H9 (cell line): ENCODE measurements at regions not wholly inside any gene's neighbourhood (a gene's known extent, or its start where the extent isn't known, plus 50 kb on each side); places are given as distances from the start of the nearest gene placed in this dataset.

Experiments used
- DNase-seq: peaks from one replicate; pipeline ENCODE4 v3.0.0-alpha.2; 2017
- H2AFZ ChIP-seq: one replicate; pipeline ENCODE4 v1.6.1; 2013; ENCODE audit warnings: mild to moderate bottlenecking, low read length, control low read depth, moderate library complexity
- H2AK5ac ChIP-seq: 2 replicates; pipeline ENCODE4 v1.6.1; 2013; ENCODE audit warnings: low read length, control low read depth, mixed read lengths; ENCODE audit not compliant: insufficient read length
- H2BK120ac ChIP-seq: one replicate; pipeline ENCODE4 v1.6.1; 2013; ENCODE audit warnings: low read depth, mild to moderate bottlenecking, low read length, control low read depth, inconsistent platforms; ENCODE audit not compliant: poor library complexity, severe bottlenecking
- H2BK12ac ChIP-seq: 2 replicates; pipeline ENCODE4 v1.6.1; 2013; ENCODE audit warnings: low read length, control low read depth, mixed read lengths, low read depth; ENCODE audit not compliant: insufficient read length
- H2BK15ac ChIP-seq: 2 replicates; pipeline ENCODE4 v1.6.1; 2013; ENCODE audit warnings: low read depth, low read length, control low read depth
- H2BK20ac ChIP-seq: one replicate; pipeline ENCODE4 v1.6.1; 2013; ENCODE audit warnings: low read depth, mild to moderate bottlenecking, low read length, control low read depth, inconsistent platforms; ENCODE audit not compliant: poor library complexity, severe bottlenecking
- H2BK5ac ChIP-seq: 2 replicates; pipeline ENCODE4 v1.6.1; 2013; ENCODE audit warnings: low read length, control low read depth, mixed read lengths; ENCODE audit not compliant: insufficient read length
- H3K14ac ChIP-seq: 2 replicates; pipeline ENCODE4 v1.6.1; 2013; ENCODE audit warnings: low read length, control low read depth; ENCODE audit not compliant: insufficient read depth
- H3K18ac ChIP-seq: 2 replicates; pipeline ENCODE4 v1.6.1; 2013; ENCODE audit warnings: low read depth, mild to moderate bottlenecking, mixed read lengths, low read length, control low read depth; ENCODE audit not compliant: insufficient read length
- H3K23ac ChIP-seq: 2 replicates; pipeline ENCODE4 v1.6.1; 2013; ENCODE audit warnings: low read length, control low read depth, mixed read lengths, low read depth; ENCODE audit not compliant: insufficient read length
- H3K23me2 ChIP-seq: 2 replicates; pipeline ENCODE4 v1.6.1; 2013; ENCODE audit warnings: low read depth, mild to moderate bottlenecking, mixed read lengths, low read length, control low read depth; ENCODE audit not compliant: insufficient read length, poor library complexity, severe bottlenecking
- H3K27ac ChIP-seq: 2 replicates; pipeline ENCODE4 v1.5.1; 2013; ENCODE audit warnings: low read length, control low read depth, mixed read lengths, low read depth; ENCODE audit not compliant: insufficient read length
- H3K27me3 ChIP-seq: 2 replicates; pipeline ENCODE4 v1.6.1; 2013; ENCODE audit warnings: low read length, control low read depth, inconsistent platforms; ENCODE audit not compliant: insufficient read depth
- H3K4ac ChIP-seq: 2 replicates; pipeline ENCODE4 v1.6.1; 2013; ENCODE audit warnings: low read depth, mild to moderate bottlenecking, control low read depth, inconsistent platforms, low read length, moderate library complexity
- H3K4me1 ChIP-seq: 2 replicates; pipeline ENCODE4 v1.6.1; 2013; ENCODE audit warnings: low read length, control low read depth, inconsistent platforms; ENCODE audit not compliant: insufficient read depth
- H3K4me2 ChIP-seq: 2 replicates; pipeline ENCODE4 v1.6.1; 2013; ENCODE audit warnings: low read length, control low read depth, mixed read lengths; ENCODE audit not compliant: insufficient read length, insufficient read depth
- H3K56ac ChIP-seq: 2 replicates; pipeline ENCODE4 v1.6.1; 2013; ENCODE audit warnings: low read depth, mild to moderate bottlenecking, mixed read lengths, low read length, control low read depth; ENCODE audit not compliant: insufficient read length
- H3K79me1 ChIP-seq: 2 replicates; pipeline ENCODE4 v1.6.1; 2013; ENCODE audit warnings: low read depth, mild to moderate bottlenecking, moderate library complexity, low read length, control low read depth, inconsistent platforms; ENCODE audit not compliant: insufficient read depth, poor library complexity, severe bottlenecking
- H3K79me2 ChIP-seq: 2 replicates; pipeline ENCODE4 v1.6.1; 2013; ENCODE audit warnings: low read length, control low read depth, inconsistent platforms; ENCODE audit not compliant: insufficient read depth
- H3K9ac ChIP-seq: 2 replicates; pipeline ENCODE4 v1.6.1; 2013; ENCODE audit warnings: low read length, control low read depth, mixed read lengths; ENCODE audit not compliant: insufficient read length; ENCODE audit errors: extremely low read depth
- H3K9me3 ChIP-seq: one replicate; pipeline ENCODE4 v1.6.1; 2013; ENCODE audit warnings: low read depth, low read length, inconsistent platforms; ENCODE audit not compliant: control insufficient read depth
- H3T11ph ChIP-seq: one replicate; pipeline ENCODE4 v1.6.1; 2013; ENCODE audit warnings: mild to moderate bottlenecking, low read length, control low read depth, inconsistent platforms
- H4K20me1 ChIP-seq: one replicate; pipeline ENCODE4 v1.6.1; 2013; ENCODE audit not compliant: control insufficient read depth, insufficient read length, insufficient read depth
- H4K5ac ChIP-seq: 2 replicates; pipeline ENCODE4 v1.6.1; 2013; ENCODE audit warnings: low read depth, mild to moderate bottlenecking, mixed read lengths, low read length, control low read depth; ENCODE audit not compliant: insufficient read length
- H4K8ac ChIP-seq: replicated peaks from 2 replicates; pipeline ENCODE4 v1.6.1; 2013; ENCODE audit warnings: low read length, control low read depth, mixed read lengths, low read depth; ENCODE audit not compliant: insufficient read length
- H4K91ac ChIP-seq: 2 replicates; pipeline ENCODE4 v1.6.1; 2013; ENCODE audit warnings: low read depth, mild to moderate bottlenecking, moderate library complexity, mixed read lengths, low read length, control low read depth; ENCODE audit not compliant: insufficient read length
- H3K27ac Mint-ChIP-seq, 3 experiments: 2 replicates in 2 of 3; 3 replicates in 1 of 3; pipeline ENCODE4 v1.8.0; 2020 to 2021; ENCODE audit warnings: mixed read lengths in 3 of 3, mild to moderate bottlenecking in 1 of 3, moderate library complexity in 1 of 3
- H3K27me3 Mint-ChIP-seq: 2 replicates; pipeline ENCODE4 v1.8.0; 2021; ENCODE audit warnings: low read depth, mild to moderate bottlenecking, moderate library complexity, mixed read lengths
- H3K36me3 Mint-ChIP-seq, 3 experiments: 2 replicates in 2 of 3; 3 replicates in 1 of 3; pipeline ENCODE4 v1.8.0; 2020 to 2021; ENCODE audit warnings: low read depth in 3 of 3, mixed read lengths in 3 of 3; ENCODE audit not compliant: insufficient read depth in 1 of 3
- H3K4me1 Mint-ChIP-seq, 2 experiments: 2 replicates each; pipeline ENCODE4 v1.8.0; 2020; ENCODE audit warnings: mixed read lengths in 2 of 2
- H3K4me3 Mint-ChIP-seq, 2 experiments: 2 replicates in 1 of 2; 3 replicates in 1 of 2; pipeline ENCODE4 v1.8.0; 2020 to 2021; ENCODE audit warnings: mild to moderate bottlenecking in 2 of 2, mixed read lengths in 2 of 2, moderate library complexity in 1 of 2
- H3K9me3 Mint-ChIP-seq, 2 experiments: 2 replicates in 1 of 2; 3 replicates in 1 of 2; pipeline ENCODE4 v1.8.0; 2020; ENCODE audit warnings: mild to moderate bottlenecking in 2 of 2, mixed read lengths in 2 of 2, moderate library complexity in 1 of 2
- WGBS: extraction: QIAGEN DNeasy Blood & Tissue Kit; methylation state at CpG from one replicate; pipeline ENCODE4 v1.1.7; 2013; ENCODE audit warnings: missing lambda C conversion rate, low lambda C conversion rate, mixed read lengths; ENCODE audit not compliant: insufficient read length; ENCODE audit errors: extremely low coverage; 5-methylcytosine and 5-hydroxymethylcytosine counted together
- TF ChIP-seq, protein P1 (sequence below): fragments of 200-600 bp; sonication (generic); conservative IDR thresholded peaks from 3 replicates; pipeline ENCODE4 v1.8.0; 2021; ENCODE audit warnings: antibody characterized with exemption, mild to moderate bottlenecking

DNA sequence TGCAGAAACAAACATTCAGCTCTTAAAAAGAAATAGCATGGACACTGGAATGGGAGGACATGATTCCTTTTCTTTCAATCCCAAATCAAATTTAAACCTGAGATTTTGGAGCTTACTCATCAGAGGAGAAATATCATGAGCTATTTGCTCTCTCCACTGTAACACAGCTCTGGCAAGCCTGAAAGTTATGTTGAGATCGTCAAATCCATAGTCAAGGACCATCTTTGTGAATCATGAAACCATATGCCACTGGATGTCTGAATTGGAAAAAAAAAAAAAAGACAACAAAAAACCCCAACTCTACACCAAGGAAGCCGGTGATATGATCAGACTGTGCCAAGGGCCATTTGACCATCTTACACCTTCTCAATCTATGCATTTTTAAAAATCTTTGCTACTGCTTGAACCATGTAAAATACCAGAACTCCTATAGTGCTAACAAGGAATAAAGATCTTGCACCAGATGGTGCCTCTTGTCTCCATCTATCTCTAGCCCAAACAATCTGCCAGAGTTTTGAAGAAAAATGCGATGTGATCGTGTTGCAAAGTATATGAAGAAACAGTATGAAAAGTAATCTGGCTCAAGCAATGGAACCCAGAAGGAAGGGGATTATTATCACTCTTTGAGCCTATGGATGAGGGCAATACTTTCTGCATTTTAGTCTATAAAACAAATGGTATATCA lies 138.1 kb upstream of the MEF2C start:
- H3K56ac ChIP-seq, result no peak overlapping the region
- no peak overlapping the region for H3K18ac ChIP-seq
- Mint-ChIP-seq H3K36me3 (peaks cover 6 to 7% (median 6%) of the 10 kb centered on the region in 3 experiments; a peak in 6 of 7 replicates), H3K9me3 (peaks cover 6% of the 10 kb centered on the region in 2 experiments; a peak in 4 of 5 replicates), H3K4me1 (peaks cover 10 to 12% of the 10 kb centered on the region in 2 experiments), H3K27ac (no peak overlapping the region), H3K27me3 (no peaks in the 10 kb centered on the region), H3K4me3 (no peak overlapping the region)
- no peak overlapping the region for H3K27ac ChIP-seq
- H2BK12ac ChIP-seq, result no peak overlapping the region
- WGBS, result no CpG with 5 or more reads among the region's 4 CpGs
- H2BK15ac ChIP-seq, result no peak overlapping the region
- H3K9ac ChIP-seq, result no peak overlapping the region
- H3K4me1 ChIP-seq, result peaks cover 2% of the 10 kb centered on the region; the same call in 1 of the 2 replicates
- no peak overlapping the region for H4K5ac ChIP-seq
- H3T11ph ChIP-seq, result no peak overlapping the region
- H3K23ac ChIP-seq, result no peak overlapping the region
- no peaks in the 10 kb centered on the region for H4K20me1 ChIP-seq
- no peak overlapping the region for H2AK5ac ChIP-seq
- H4K8ac ChIP-seq, result no peak overlapping the region
- no peaks in the 10 kb centered on the region for H3K79me1 ChIP-seq
- H3K27me3 ChIP-seq, result no peaks in the 10 kb centered on the region
- no peak overlapping the region for H2BK20ac ChIP-seq
- no peak overlapping the region for H3K14ac ChIP-seq
- H3K23me2 ChIP-seq, result no peaks in the 10 kb centered on the region
- no peak overlapping the region for H3K4ac ChIP-seq
- TF ChIP-seq, protein P1, sequence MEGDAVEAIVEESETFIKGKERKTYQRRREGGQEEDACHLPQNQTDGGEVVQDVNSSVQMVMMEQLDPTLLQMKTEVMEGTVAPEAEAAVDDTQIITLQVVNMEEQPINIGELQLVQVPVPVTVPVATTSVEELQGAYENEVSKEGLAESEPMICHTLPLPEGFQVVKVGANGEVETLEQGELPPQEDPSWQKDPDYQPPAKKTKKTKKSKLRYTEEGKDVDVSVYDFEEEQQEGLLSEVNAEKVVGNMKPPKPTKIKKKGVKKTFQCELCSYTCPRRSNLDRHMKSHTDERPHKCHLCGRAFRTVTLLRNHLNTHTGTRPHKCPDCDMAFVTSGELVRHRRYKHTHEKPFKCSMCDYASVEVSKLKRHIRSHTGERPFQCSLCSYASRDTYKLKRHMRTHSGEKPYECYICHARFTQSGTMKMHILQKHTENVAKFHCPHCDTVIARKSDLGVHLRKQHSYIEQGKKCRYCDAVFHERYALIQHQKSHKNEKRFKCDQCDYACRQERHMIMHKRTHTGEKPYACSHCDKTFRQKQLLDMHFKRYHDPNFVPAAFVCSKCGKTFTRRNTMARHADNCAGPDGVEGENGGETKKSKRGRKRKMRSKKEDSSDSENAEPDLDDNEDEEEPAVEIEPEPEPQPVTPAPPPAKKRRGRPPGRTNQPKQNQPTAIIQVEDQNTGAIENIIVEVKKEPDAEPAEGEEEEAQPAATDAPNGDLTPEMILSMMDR, result no peak
- H3K79me2 ChIP-seq, result no peaks in the 10 kb centered on the region
- no peak overlapping the region for H2BK120ac ChIP-seq
- H2BK5ac ChIP-seq, result no peak overlapping the region
- H3K4me2 ChIP-seq, result no peak overlapping the region
- no peak overlapping the region for H2AFZ ChIP-seq
- no peak for DNase-seq
- no peaks in the 10 kb centered on the region for H3K9me3 ChIP-seq
- no peak overlapping the region for H4K91ac ChIP-seq
